Spleen (tissue), 11 donors: ENCODE measurements at regions not wholly inside any gene's neighbourhood (a gene's known extent, or its start where the extent isn't known, plus 50 kb on each side); places are given as distances from the start of the nearest gene placed in this dataset.
"Not testable (repeated sequence)": the region's sequence is repeated elsewhere in the genome, so short reads cannot be mapped to it uniquely, and the experiment has no call there.

Experiments used
- DNase-seq: peaks from one replicate; pipeline ENCODE4 v3.0.0-alpha.2; 2020
- H3K27ac ChIP-seq, 8 donors: fragments of 200-600 bp; sonication (generic) in 7 of 8; 1 replicate in 4 of 8; 2 replicates in 4 of 8; pipeline versions ENCODE4 v1.5.0 to v1.8.0; 2016 to 2021; ENCODE audit warnings: inconsistent platforms in 4 of 8, mild to moderate bottlenecking in 4 of 8, moderate library complexity in 1 of 8
- H3K27me3 ChIP-seq, 7 donors: fragments of 200-600 bp; sonication (generic) in 6 of 7; replicated peaks in 1 of 7; 1 replicate in 4 of 7; 2 replicates in 3 of 7; pipeline versions ENCODE4 v1.5.0 to v1.8.0; 2016 to 2021; ENCODE audit warnings: inconsistent platforms in 3 of 7, mild to moderate bottlenecking in 1 of 7
- H3K36me3 ChIP-seq, 6 donors: fragments of 200-600 bp; sonication (generic) in 5 of 6; 1 replicate in 4 of 6; 2 replicates in 2 of 6; pipeline versions ENCODE4 v1.5.0 to v1.8.0; 2016 to 2021; ENCODE audit warnings: inconsistent platforms in 2 of 6
- H3K4me1 ChIP-seq, 6 donors: fragments of 200-600 bp; sonication (generic) in 5 of 6; 1 replicate in 3 of 6; 2 replicates in 3 of 6; pipeline versions ENCODE4 v1.5.0 to v1.8.0; 2016 to 2021; ENCODE audit warnings: inconsistent platforms in 3 of 6
- H3K4me3 ChIP-seq, 8 donors: fragments of 200-600 bp; sonication (generic) in 7 of 8; 1 replicate in 4 of 8; 2 replicates in 4 of 8; pipeline versions ENCODE4 v1.5.0 to v1.8.0; 2016 to 2021; ENCODE audit warnings: inconsistent platforms in 4 of 8, mild to moderate bottlenecking in 4 of 8, moderate library complexity in 2 of 8
- H3K9me3 ChIP-seq, 8 donors: fragments of 200-600 bp; sonication (generic) in 7 of 8; 1 replicate in 4 of 8; 2 replicates in 4 of 8; pipeline versions ENCODE4 v1.5.0 to v1.8.0; 2016 to 2021; ENCODE audit warnings: inconsistent platforms in 4 of 8
- POLR2A ChIP-seq, 3 donors: fragments of 450-650 bp; IDR thresholded peaks; one replicate each; pipeline ENCODE4 v1.5.1; 2017; ENCODE audit warnings: antibody characterized with exemption in 3 of 3, mild to moderate bottlenecking in 1 of 3
- POLR2AphosphoS5 ChIP-seq, 3 donors: sonication (generic); formaldehyde crosslinking; IDR thresholded peaks; one replicate each; pipeline ENCODE4 v1.5.1; 2017; ENCODE audit warnings: antibody characterized with exemption in 3 of 3
- WGBS, 5 donors: extraction: QIAGEN DNeasy Blood & Tissue Kit in 3 of 5; methylation state at CpG; one replicate each; pipeline versions ENCODE4 v1.1.5 to v1.1.7; 2013 to 2018; 5-methylcytosine and 5-hydroxymethylcytosine counted together
- intact Hi-C: fragments of 100-400 bp; cut with DNase I; formaldehyde crosslinking; loops from one replicate; pipeline ENCODE4 v1.15.0; 2023; ENCODE audit warnings: low total_unique reads
- TF ChIP-seq, protein P1 (sequence below), 11 experiments: fragments of 200-600 bp in 7 of 11; fragments of 450-650 bp in 4 of 11; sonication (generic) in 4 of 11; IDR thresholded peaks in 8 of 11; conservative IDR thresholded peaks in 3 of 11; 1 replicate in 7 of 11; 2 replicates in 4 of 11; pipeline versions ENCODE4 v1.4.0 to v1.8.0; 2016 to 2021; ENCODE audit warnings: antibody characterized with exemption in 11 of 11, inconsistent platforms in 4 of 11, mild to moderate bottlenecking in 1 of 11
- donor health status: healthy with polysubstance abuse.
- donor health status: DM: no; HTN: no; CAD: no; lungs with moderate emphysema.
- donor health status: DM: no; HTN: no; CAD: no.
- donor health status: Bipolar disorder and iron deficiency.
- donor health status: healthy.
- donor health status: DM: no; HTN: no; CAD: no.
- donor health status: DM: yes; HTN: yes; CAD: no.

DNA sequence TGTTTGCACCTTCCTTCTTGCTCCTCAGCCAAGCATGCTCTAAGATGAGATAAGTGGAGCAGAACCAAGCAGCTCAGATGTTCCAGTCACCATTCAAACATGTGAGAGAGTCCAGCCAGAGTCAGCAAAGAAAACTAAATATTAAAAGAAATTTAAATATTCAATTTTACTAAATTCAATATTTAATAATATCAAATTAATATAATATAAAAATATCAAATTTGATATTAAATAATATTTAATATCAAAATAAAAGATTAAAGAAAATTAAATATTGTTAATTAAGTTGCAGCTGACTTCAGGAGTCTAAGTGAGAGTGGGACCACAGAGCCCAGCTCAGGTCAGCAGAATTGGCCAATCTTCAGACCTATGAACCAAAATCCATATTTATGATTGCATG is 526.1 kb upstream of the FLRT2 start:
- Histone ChIP-seq H3K27ac (no peak overlapping the region), H3K9me3 (peaks cover 0 to 14% (median under 1%) of the 10 kb centered on the region in 8 donors), H3K4me3 (no peak overlapping the region), H3K27me3 (no peaks in the 10 kb centered on the region), H3K36me3 (no peaks in the 10 kb centered on the region), H3K4me1 (no peaks in the 10 kb centered on the region)
- intact Hi-C loops, result no loop called here
- DNase-seq, result no peak
- TF ChIP-seq, protein P1, sequence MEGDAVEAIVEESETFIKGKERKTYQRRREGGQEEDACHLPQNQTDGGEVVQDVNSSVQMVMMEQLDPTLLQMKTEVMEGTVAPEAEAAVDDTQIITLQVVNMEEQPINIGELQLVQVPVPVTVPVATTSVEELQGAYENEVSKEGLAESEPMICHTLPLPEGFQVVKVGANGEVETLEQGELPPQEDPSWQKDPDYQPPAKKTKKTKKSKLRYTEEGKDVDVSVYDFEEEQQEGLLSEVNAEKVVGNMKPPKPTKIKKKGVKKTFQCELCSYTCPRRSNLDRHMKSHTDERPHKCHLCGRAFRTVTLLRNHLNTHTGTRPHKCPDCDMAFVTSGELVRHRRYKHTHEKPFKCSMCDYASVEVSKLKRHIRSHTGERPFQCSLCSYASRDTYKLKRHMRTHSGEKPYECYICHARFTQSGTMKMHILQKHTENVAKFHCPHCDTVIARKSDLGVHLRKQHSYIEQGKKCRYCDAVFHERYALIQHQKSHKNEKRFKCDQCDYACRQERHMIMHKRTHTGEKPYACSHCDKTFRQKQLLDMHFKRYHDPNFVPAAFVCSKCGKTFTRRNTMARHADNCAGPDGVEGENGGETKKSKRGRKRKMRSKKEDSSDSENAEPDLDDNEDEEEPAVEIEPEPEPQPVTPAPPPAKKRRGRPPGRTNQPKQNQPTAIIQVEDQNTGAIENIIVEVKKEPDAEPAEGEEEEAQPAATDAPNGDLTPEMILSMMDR (IDR thresholded peaks at IDR 0.05 in 8 of 11, conservative IDR thresholded peaks at IDR 0.05 in 3 of 11), result no peak
- TF ChIP-seq POLR2AphosphoS5 (IDR thresholded peaks at IDR 0.05) (no peak), POLR2A (IDR thresholded peaks at IDR 0.05) (no peak)

DNA sequence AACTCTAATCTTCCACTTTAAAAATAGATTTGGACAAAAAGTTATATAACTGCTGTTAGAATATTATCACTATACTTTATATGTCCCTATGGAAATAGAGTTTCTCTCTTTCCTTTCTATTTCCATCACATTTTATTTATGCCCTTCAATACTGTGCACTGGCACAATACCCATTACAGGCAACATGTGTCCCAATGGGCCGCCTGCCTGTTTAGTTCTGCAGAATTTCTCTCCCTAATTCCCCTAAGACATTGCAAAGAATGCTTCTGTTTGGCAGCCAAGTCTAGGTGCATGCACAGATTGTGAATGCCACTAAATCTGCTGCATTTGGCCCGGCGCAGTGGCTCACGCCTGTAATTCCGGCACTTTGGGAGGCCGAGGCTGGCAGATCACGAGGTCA is 520.4 kb upstream of the FLRT2 start:
- no peak overlapping the region for H3K27ac ChIP-seq
- DNase-seq, result no peak
- H3K9me3 ChIP-seq, result peaks cover 0 to 24% (median 3%) of the 10 kb centered on the region in 8 donors
- no peaks in the 10 kb centered on the region for H3K36me3 ChIP-seq
- H3K27me3 ChIP-seq, result no peaks in the 10 kb centered on the region
- no peaks in the 10 kb centered on the region for H3K4me1 ChIP-seq
- intact Hi-C loops, result no loop called here
- H3K4me3 ChIP-seq, result no peak overlapping the region
- TF ChIP-seq POLR2A (IDR thresholded peaks at IDR 0.05) (no peak), POLR2AphosphoS5 (IDR thresholded peaks at IDR 0.05) (no peak)
- TF ChIP-seq, protein P1 (IDR thresholded peaks at IDR 0.05 in 8 of 11, conservative IDR thresholded peaks at IDR 0.05 in 3 of 11), result no peak
- 90 to 99% (median 97%) methylated on average over 7 of the region's 7 CpGs for WGBS, 5 donors

DNA sequence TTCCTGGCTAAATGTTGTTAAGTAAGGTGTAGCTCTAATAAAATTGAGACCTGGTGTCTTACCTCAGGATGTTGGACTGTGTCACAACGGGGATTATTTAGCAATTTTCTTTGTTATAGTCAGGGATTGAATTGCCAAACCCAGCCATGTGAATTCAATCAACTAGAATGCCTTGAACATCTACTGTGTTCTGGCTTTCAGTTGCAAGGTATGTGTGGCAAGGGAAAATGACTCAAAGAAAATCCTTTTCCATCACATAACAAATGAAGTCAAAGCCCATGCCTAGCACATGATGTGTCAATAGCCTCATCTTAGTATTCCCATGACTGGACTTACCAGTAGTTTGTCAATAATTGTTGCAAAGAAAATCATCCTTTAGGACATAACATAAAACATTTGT is 519.8 kb upstream of the FLRT2 start:
- 50 to 81% (median 69%) methylated on average over 1 of the region's 1 CpG for WGBS, 5 donors
- Histone ChIP-seq H3K9me3 (peaks cover 0 to 24% (median 3%) of the 10 kb centered on the region in 8 donors), H3K27ac (no peak overlapping the region), H3K27me3 (no peaks in the 10 kb centered on the region), H3K4me3 (no peak overlapping the region), H3K4me1 (no peaks in the 10 kb centered on the region), H3K36me3 (no peaks in the 10 kb centered on the region)
- TF ChIP-seq POLR2AphosphoS5 (IDR thresholded peaks at IDR 0.05) (no peak), POLR2A (IDR thresholded peaks at IDR 0.05) (no peak)
- TF ChIP-seq, protein P1 (IDR thresholded peaks at IDR 0.05 in 8 of 11, conservative IDR thresholded peaks at IDR 0.05 in 3 of 11), result no peak
- no peak for DNase-seq
- intact Hi-C loops, result no loop called here

DNA sequence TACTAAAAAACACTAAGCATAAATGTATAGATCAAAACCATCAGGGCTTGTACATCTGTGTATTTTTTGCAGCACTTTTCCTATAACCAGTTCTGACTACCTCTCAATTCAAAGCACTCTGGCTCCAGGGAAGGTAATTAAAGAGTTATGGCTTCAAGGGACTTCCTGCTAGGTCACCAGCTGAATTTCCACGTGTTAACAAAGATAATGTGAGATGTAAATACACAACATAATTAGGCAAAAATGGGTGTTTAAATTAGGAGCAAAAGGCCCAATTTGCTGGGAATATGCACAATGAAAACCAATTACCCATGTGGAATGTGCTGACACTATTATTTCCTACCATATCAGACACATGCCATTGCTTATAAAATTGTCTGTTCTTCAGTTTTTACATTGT is 513.4 kb upstream of the FLRT2 start:
- intact Hi-C loops, result no loop called here
- no peak for DNase-seq
- 0 to 13% (median 6%) methylated on average over 1 of the region's 1 CpG for WGBS, 5 donors
- Histone ChIP-seq H3K27ac (no peak overlapping the region), H3K36me3 (no peaks in the 10 kb centered on the region), H3K9me3 (peaks cover 0 to 24% (median 11%) of the 10 kb centered on the region in 8 donors), H3K4me3 (no peak overlapping the region), H3K27me3 (no peaks in the 10 kb centered on the region), H3K4me1 (no peaks in the 10 kb centered on the region)
- TF ChIP-seq POLR2A (IDR thresholded peaks at IDR 0.05) (no peak), POLR2AphosphoS5 (IDR thresholded peaks at IDR 0.05) (no peak)
- TF ChIP-seq, protein P1 (IDR thresholded peaks at IDR 0.05 in 8 of 11, conservative IDR thresholded peaks at IDR 0.05 in 3 of 11), result no peak

DNA sequence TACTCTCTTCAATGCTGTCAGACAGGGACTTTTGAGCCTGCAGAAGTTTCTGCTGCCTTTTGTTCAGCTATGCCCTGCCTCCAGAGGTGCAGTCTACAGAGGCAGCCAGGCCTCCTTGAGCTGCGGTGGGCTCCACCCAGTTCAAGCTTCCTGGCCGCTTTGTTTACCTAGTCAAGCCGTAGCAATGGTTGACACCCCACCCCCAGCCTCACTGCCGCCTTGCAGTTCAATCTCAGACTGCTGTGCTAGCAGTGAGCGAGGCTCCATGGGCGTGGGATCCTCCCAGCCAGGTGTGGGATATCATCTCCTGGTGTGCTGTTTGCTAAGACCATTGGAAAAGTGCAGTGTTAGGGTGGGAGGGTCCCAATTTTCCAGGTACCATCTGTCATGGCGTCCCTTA is 506.1 kb upstream of the FLRT2 start:
- H3K4me3 ChIP-seq, DNase-seq, H3K27me3 ChIP-seq, intact Hi-C loops, H3K4me1 ChIP-seq, H3K27ac ChIP-seq, H3K36me3 ChIP-seq: not testable (repeated sequence)
- H3K9me3 ChIP-seq, result peaks cover 0 to 37% (median 12%) of the 10 kb centered on the region in 8 donors
- 75 to 89% (median 81%) methylated on average over 4 to 7 of the region's 7 CpGs for WGBS, 5 donors
